Heart left ventricle (tissue), 16 donors: ENCODE measurements at regions not wholly inside any gene's neighbourhood (a gene's known extent, or its start where the extent isn't known, plus 50 kb on each side); places are given as distances from the start of the nearest gene placed in this dataset.

Experiments
- ATAC-seq, 4 donors: fragments of 200-7000 bp; cut with Tn5 transposase; one replicate each; pipeline ENCODE4 v1.9.1; 2020 to 2022; ENCODE audit warnings: moderate library complexity in 4 of 4, mild to moderate bottlenecking in 3 of 4, moderate number of reproducible peaks in 1 of 4
- DNase-seq, 5 donors: peaks; one replicate each; pipeline ENCODE4 v3.0.0-alpha.2; 2020
- H3K27ac ChIP-seq, 12 donors: fragments of 200-600 bp; sonication (generic) in 4 of 12; one replicate each; pipeline versions ENCODE4 v1.5.0 to v1.8.0; 2016 to 2022; ENCODE audit warnings: mild to moderate bottlenecking in 2 of 12
- H3K27me3 ChIP-seq, 9 donors: fragments of 200-600 bp; sonication (generic) in 2 of 9; one replicate each; pipeline versions ENCODE4 v1.5.1 to v1.8.0; 2016 to 2022; ENCODE audit warnings: mild to moderate bottlenecking in 3 of 9
- H3K36me3 ChIP-seq, 9 donors: fragments of 200-600 bp; sonication (generic) in 2 of 9; one replicate each; pipeline versions ENCODE4 v1.5.0 to v1.8.0; 2018 to 2022; ENCODE audit warnings: mild to moderate bottlenecking in 2 of 9
- H3K4me1 ChIP-seq, 12 donors: fragments of 200-600 bp; sonication (generic) in 4 of 12; one replicate each; pipeline versions ENCODE4 v1.5.0 to v1.8.0; 2016 to 2022; ENCODE audit warnings: mild to moderate bottlenecking in 3 of 12
- H3K4me3 ChIP-seq, 12 donors: fragments of 200-600 bp; sonication (generic) in 4 of 12; one replicate each; pipeline versions ENCODE4 v1.5.0 to v1.8.0; 2017 to 2022; ENCODE audit warnings: mild to moderate bottlenecking in 9 of 12, moderate library complexity in 4 of 12
- H3K9me3 ChIP-seq, 12 donors: fragments of 200-600 bp; sonication (generic) in 4 of 12; one replicate each; pipeline versions ENCODE4 v1.5.0 to v1.8.0; 2016 to 2022; ENCODE audit warnings: mild to moderate bottlenecking in 1 of 12
- CTCF ChIP-seq, 12 donors: fragments of 200-600 bp; sonication (generic) in 4 of 12; IDR thresholded peaks; one replicate each; pipeline versions ENCODE4 v1.5.0 to v1.8.0; 2018 to 2022; ENCODE audit warnings: antibody characterized with exemption in 12 of 12, mild to moderate bottlenecking in 5 of 12
- POLR2A ChIP-seq, 2 donors: fragments of 450-650 bp; IDR thresholded peaks; one replicate each; pipeline ENCODE4 v1.6.1; 2017; ENCODE audit warnings: antibody characterized with exemption in 2 of 2, mild to moderate bottlenecking in 2 of 2, moderate library complexity in 2 of 2
- WGBS, 4 donors: extraction: QIAGEN DNeasy Blood & Tissue Kit in 2 of 4; methylation state at CpG; one replicate each; pipeline versions ENCODE4 v1.1.5 to v1.1.7; 2013 to 2018; 5-methylcytosine and 5-hydroxymethylcytosine counted together
- intact Hi-C, 10 donors: fragments of 100-400 bp; cut with DNase I; formaldehyde crosslinking; loops; one replicate each; pipeline versions ENCODE4 v1.11.1 to v1.14.2; 2022
- donor health status: ischemic (EF 13 %, LVEDD 7.1; RV severe dilation, severe dysfunction).
- donor health status: healthy with polysubstance abuse.
- donor health status: DM: no; HTN: yes; CAD: no.
- donor health status: DM: no; HTN: no; CAD: no.
- donor health status: ischemic (EF 25% LVEDD 6.9; RV normal size, moderate dysfunction).
- donor health status: ischemic (EF 25% LVEDD 5.7; RV mildly dilated, moderate dysfunction).
- donor health status: healthy.
- donor health status: DM: yes; HTN: yes; CAD: no.
- donor health status: ischemic (EF 35%, LVEDD 5.7; RV mildly dilated, moderate dysfunction).
- donor health status: nonischemic (EF 11% LVEDD 7.7; RV severe dilation, severe dysfunction).
- donor health status: DM: yes; HTN: yes; CAD: no.
- donor health status: PGD.
- donor health status: ischemic (EF 29% LVEDD 5.4; RV normal size, mild dysfunction).
- donor health status: nonischemic (EF 23%, LVEDD 6.1; RV moderate dilation, normal function).

GRCh38 chr4:153115322-153116290 lies 88.6 kb upstream of the TRIM2 start:
- ATAC-seq: peak in 3 of 4 donors; percentile 44 to 79 (median 77)
- WGBS, 4 donors: 51 to 59% (median 54%) methylated on average over 12 to 13 of the region's 13 CpGs
- no peak for TF ChIP-seq CTCF (IDR thresholded peaks at IDR 0.05)
- no peak for TF ChIP-seq POLR2A (IDR thresholded peaks at IDR 0.05)

GRCh38 chr4:153116291-153116680 lies 88.0 kb upstream of the TRIM2 start:
- no peak for TF ChIP-seq CTCF (IDR thresholded peaks at IDR 0.05)
- TF ChIP-seq POLR2A (IDR thresholded peaks at IDR 0.05): no peak
- DNase-seq (no peak), ATAC-seq (no peak)
- peaks cover 0 to 4% (median 0%) of the 10 kb centered on the region in 9 donors for H3K27me3 ChIP-seq
- WGBS, 4 donors: 73 to 82% (median 79%) methylated on average over 3 of the region's 3 CpGs
- peak overlapping the region in 5 of 12 donors; percentile 28 to 62 (median 58) for H3K27ac ChIP-seq
- H3K4me3 ChIP-seq: peak overlapping the region in 2 of 12 donors; percentile 19 to 31
- H3K36me3 ChIP-seq: no peaks in the 10 kb centered on the region
- intact Hi-C loops: no loop called here
- no peaks in the 10 kb centered on the region for H3K9me3 ChIP-seq
- H3K4me1 ChIP-seq: peaks cover 0 to 16% (median 0%) of the 10 kb centered on the region in 12 donors

More at GRCh38 chr4:153115322-153116290, 88.6 kb upstream of the TRIM2 start:
- Histone ChIP-seq H3K27me3 (peaks cover 0 to 4% (median 0%) of the 10 kb centered on the region in 9 donors), H3K27ac (peak overlapping the region in 6 of 12 donors; percentile 25 to 62 (median 54)), H3K4me1 (peaks cover 0 to 16% (median 0%) of the 10 kb centered on the region in 12 donors), H3K4me3 (peak overlapping the region in 7 of 12 donors; percentile 3 to 36 (median 28)), H3K9me3 (no peaks in the 10 kb centered on the region), H3K36me3 (no peaks in the 10 kb centered on the region)
- intact Hi-C loops: no loop called here
- peak in 4 of 5 donors; percentile 27 to 48 (median 38) for DNase-seq

GRCh38 chr4:153116801-153117200 lies 87.4 kb upstream of the TRIM2 start:
- ATAC-seq (no peak), DNase-seq (no peak)
- no peaks in the 10 kb centered on the region for H3K9me3 ChIP-seq
- H3K27me3 ChIP-seq: peaks cover 0 to 4% (median 0%) of the 10 kb centered on the region in 9 donors
- H3K4me1 ChIP-seq: peaks cover 0 to 16% (median 0%) of the 10 kb centered on the region in 12 donors
- H3K36me3 ChIP-seq: no peaks in the 10 kb centered on the region
- intact Hi-C loops: no loop called here
- no peak for TF ChIP-seq CTCF (IDR thresholded peaks at IDR 0.05)
- no peak for TF ChIP-seq POLR2A (IDR thresholded peaks at IDR 0.05)
- WGBS, 4 donors: 81 to 86% (median 82%) methylated on average over 1 of the region's 1 CpG
- H3K27ac ChIP-seq: peak overlapping the region in 1 of 12 donors; percentile 62
- H3K4me3 ChIP-seq: no peak overlapping the region

- ATAC-seq (no peak), DNase-seq (no peak)
- no peaks in the 10 kb centered on the region for H3K36me3 ChIP-seq
- H3K4me3 ChIP-seq: no peak overlapping the region
- no peak overlapping the region for H3K27ac ChIP-seq
- H3K27me3 ChIP-seq: peaks cover 0 to 4% (median 0%) of the 10 kb centered on the region in 9 donors
- WGBS, 4 donors: 84 to 86% (median 85%) methylated on average over 5 of the region's 5 CpGs
- intact Hi-C loops: no loop called here
- TF ChIP-seq POLR2A (IDR thresholded peaks at IDR 0.05) (no peak), CTCF (IDR thresholded peaks at IDR 0.05) (no peak)
- H3K4me1 ChIP-seq: peaks cover 0 to 16% (median 0%) of the 10 kb centered on the region in 12 donors
- H3K9me3 ChIP-seq: no peaks in the 10 kb centered on the region
Measured at GRCh38 chr4:153117554-153117953, 86.7 kb upstream of the TRIM2 start.
